Stimulated activated CD4-positive, alpha-beta T cell treated with anti-CD3 and anti-CD28 coated beads, Interleukin-12 subunit alpha, Interleukin-12 subunit beta, amount 100 ng/mL, for 24 hours (primary cell): ENCODE measurements at regions not wholly inside any gene's neighbourhood (a gene's known extent, or its start where the extent isn't known, plus 50 kb on each side); places are given as distances from the start of the nearest gene placed in this dataset.
A peak's percentile ranks its signal among the peaks of the same experiment; 100 is the strongest.

ENCODE experiments used
- DNase-seq, 2 experiments: peaks; one replicate each; pipeline ENCODE4 v3.0.0-alpha.2; 2020; ENCODE audit warnings: low read depth in 2 of 2

GRCh38 chr16:5668553-5668952 is 571.0 kb upstream of the EEF2KMT start:
- no peak for DNase-seq

DNA sequence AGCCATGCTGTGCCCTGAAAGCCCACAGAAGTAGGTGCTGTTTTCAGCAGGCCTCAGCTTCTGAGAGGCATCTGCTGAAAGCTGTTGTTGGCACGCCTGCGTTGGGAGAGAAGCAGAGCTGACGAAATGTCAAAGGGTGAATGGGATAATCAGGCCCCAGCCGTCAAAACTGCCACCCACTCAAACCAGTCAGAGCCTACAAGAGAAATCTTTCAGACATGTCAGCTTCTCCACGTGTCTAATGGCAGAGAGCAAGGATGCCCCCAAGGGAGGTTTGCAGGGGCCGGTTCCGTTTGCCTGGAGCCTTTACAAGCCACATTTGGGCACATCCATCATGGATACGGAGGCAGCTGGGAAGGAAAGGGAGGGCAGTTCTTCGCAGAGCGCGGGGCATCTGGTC is 568.2 kb upstream of the EEF2KMT start:
- no peak for DNase-seq

- DNase-seq = no peak
Observed at GRCh38 chr16:5653789-5654188, 556.2 kb upstream of the EEF2KMT start.

DNA sequence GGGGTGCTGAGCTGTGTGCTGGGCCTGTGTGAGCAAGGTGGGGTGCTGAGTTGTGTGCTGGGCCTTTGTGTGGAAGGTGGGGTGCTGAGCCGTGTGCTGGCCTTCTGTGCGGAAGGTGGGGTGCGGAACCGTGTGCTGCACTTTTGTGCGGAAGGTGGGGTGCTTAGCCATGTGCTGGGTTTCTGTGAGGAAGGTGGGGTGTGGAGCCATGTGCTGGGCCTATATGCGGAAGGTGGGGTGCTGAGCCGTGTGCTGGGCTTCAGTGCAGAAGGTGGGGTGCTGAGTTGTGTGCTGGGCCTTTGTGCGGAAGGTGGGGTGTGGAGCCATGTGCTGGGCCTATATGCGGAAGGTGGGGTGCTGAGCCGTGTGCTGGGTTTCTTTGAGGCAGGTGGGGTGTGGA is 555.4 kb upstream of the EEF2KMT start:
- DNase-seq = no peak

GRCh38 chr16:5649762-5650743 is 552.5 kb upstream of the EEF2KMT start:
- DNase-seq = no peak

- DNase-seq = no peak
Observed at GRCh38 chr16:5647051-5647450, 549.5 kb upstream of the EEF2KMT start.

DNA sequence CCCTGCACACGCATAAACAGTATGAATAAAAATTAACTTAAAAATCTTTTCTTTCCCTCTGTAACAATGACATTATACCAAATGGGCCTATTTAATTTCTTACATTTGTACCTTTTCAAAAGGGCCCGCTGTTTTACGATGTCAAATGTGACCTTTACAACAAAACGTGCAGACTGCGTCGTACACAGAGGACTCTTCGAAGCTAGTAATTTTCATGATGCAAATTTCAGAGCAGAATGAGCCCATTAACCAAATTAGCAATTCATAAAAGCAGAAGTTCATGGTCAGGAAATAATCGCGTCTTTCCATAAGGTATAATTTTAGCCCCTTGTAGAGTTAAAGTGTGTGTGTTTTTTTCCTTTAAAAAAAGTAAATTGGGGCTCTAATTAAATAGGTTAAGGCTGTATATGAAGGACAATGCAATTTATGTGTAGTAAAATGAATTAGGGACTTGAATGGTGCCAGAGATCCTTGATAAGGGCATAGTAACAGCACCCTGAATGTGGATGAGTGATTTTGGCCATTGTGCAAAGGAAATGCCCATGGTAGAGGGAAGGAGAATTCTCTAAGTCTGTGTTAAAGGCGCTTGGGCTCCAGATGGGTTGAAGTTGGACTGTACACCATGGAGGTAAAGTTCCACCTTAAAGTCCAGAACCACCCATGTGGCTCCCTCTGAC is 546.4 kb upstream of the EEF2KMT start:
- no peak for DNase-seq

GRCh38 chr16:5642436-5642835 is 544.8 kb upstream of the EEF2KMT start:
- no peak for DNase-seq

- DNase-seq = no peak
Observed at GRCh38 chr16:5642011-5642410, 544.4 kb upstream of the EEF2KMT start.

DNA sequence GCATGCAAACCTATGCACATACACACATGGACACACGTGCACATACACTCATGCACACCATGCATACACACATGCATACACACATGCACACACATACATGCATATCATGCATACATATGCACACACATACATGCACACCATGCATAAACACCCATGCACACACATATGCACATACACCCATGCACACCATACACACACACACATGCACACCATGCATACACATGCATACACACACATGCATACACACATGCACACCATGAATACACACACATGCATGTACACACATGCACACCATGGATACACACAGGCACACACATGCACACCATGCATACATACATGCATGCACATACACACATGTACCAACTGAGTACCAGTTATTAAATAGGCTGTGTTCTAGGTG is 543.3 kb upstream of the EEF2KMT start:
- DNase-seq = no peak

GRCh38 chr16:5639531-5639930 is 541.9 kb upstream of the EEF2KMT start:
- DNase-seq = no peak

DNA sequence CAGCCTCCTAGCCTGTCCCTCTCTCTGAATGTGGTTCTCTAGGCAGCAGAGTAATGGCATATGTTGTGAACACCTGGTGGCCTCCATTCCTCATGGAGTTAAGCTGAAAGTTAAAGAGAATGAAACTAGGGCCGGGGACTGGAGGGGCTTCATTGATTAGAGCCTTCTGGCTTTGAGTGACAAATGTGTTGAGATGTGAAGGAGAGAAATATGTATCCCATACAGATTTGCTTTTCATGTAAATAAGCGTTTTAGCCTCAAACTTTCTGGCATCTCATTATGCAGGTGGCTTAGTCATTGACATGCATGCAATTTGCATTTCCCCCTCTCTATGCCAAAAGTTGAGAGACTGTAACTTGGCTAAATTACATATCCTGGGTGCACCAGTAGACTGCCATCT is 537.7 kb upstream of the EEF2KMT start:
- no peak for DNase-seq

GRCh38 chr16:5634666-5635180 is 537.1 kb upstream of the EEF2KMT start:
- DNase-seq = no peak

GRCh38 chr16:5633845-5634440 is 536.3 kb upstream of the EEF2KMT start:
- DNase-seq = no peak

GRCh38 chr16:5622234-5622884 is 524.8 kb upstream of the EEF2KMT start:
- DNase-seq = no peak

DNA sequence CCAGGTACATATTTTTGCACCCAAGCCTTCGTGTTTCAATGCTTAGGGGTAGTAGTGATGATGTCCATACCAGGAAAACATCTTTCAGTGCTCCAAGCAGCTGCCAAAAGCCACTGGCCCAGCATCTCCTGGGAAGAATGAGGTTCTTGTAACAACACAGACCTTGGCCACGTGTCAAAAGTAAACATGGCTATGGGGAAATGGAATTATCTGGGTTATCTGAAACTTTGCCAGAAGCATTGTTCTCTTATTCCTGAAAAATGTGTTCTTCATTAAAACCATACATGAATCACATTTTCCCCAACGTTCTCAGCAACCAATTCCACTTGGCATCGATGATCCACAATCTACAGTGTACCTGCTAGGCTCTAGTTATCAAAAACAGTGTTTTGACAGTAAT is 524.2 kb upstream of the EEF2KMT start:
- DNase-seq = no peak

- DNase-seq = no peak
Observed at GRCh38 chr16:5619304-5619703, 521.7 kb upstream of the EEF2KMT start.

DNA sequence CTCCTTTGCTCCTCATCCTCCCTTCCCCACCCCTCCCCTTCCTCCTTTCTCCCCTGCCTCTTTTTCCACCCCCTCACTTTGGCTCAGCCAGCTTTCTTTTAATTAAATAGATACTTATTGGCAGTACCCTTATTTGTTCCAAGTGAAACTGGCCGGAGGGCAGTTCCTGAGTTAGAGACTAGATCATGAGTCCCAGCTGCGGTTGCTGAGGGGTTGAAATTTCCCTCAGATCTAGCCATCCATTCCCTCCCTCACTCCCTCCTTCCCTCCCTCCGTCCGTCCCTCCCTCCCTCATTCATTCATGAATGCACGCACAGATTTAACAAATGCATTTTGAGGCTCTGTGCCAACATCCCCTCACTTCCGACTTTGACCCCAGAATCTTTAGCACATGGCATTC is 519.2 kb upstream of the EEF2KMT start:
- DNase-seq = no peak

DNA sequence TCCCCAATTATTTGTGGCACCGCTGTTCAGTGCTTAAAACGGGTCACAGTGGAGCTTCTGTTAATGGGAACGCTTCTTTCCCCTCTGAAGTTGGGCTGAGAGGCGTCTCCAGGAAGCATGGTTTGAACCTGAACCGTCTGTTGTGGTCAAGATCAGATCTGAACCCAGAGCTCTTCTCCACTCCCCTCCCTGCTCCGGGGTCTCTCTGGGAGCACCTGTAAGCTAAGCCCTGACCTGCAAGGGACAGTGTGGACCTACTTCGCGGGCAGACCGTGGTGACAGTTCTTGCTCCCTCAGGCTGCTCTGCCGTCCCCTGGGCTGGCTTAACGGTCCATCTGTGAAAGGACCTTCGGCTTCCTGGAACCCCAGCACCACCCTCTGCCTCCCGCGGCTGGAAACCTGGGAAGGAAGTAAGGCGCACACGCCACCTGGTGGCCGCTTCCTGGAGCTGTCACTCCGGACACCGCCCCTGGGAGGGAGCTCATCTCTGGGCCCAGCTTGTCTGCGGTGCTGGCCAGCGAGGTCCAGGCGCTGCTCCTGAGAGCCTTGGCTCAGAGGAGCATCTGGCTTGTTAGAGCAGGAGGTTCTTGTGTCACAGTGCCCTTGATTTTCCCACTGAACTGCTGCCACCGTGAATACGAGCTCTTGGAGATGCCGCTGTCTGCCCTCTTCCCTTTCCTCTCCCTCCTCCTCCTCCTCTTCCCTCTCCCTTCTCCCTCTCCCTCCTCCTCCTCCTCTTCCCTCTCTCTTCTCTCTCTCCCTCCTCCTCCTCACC is 518.5 kb upstream of the EEF2KMT start:
- peak; percentile 9 to 35 for DNase-seq

GRCh38 chr16:5607169-5607568 is 509.6 kb upstream of the EEF2KMT start:
- DNase-seq = no peak

- DNase-seq = no peak
Observed at GRCh38 chr16:5605404-5605803, 507.8 kb upstream of the EEF2KMT start.
